Mesendoderm (in vitro differentiated cells): ENCODE measurements at regions not wholly inside any gene's neighbourhood (a gene's known extent, or its start where the extent isn't known, plus 50 kb on each side); places are given as distances from the start of the nearest gene placed in this dataset.

Experiments used
- DNase-seq: peaks from one replicate; pipeline ENCODE4 v3.0.0; 2013
- H2AK5ac ChIP-seq: 2 replicates; pipeline ENCODE4 v1.6.1; 2013; ENCODE audit warnings: low read length, inconsistent platforms
- H2BK120ac ChIP-seq: 2 replicates; pipeline ENCODE4 v1.6.1; 2013; ENCODE audit warnings: low read depth, mild to moderate bottlenecking, low read length, moderate library complexity, mixed read lengths
- H2BK15ac ChIP-seq: replicated peaks from 2 replicates; pipeline ENCODE4 v1.6.1; 2013; ENCODE audit warnings: low read depth, mild to moderate bottlenecking, moderate library complexity
- H2BK5ac ChIP-seq: 2 replicates; pipeline ENCODE4 v1.6.1; 2013; ENCODE audit warnings: low read length, inconsistent platforms
- H3K18ac ChIP-seq: 2 replicates; pipeline ENCODE4 v1.6.1; 2013; ENCODE audit warnings: mild to moderate bottlenecking, low read length, mixed read lengths
- H3K23ac ChIP-seq: one replicate; pipeline ENCODE4 v1.6.1; 2013; ENCODE audit warnings: low read length
- H3K27ac ChIP-seq: 2 replicates; pipeline ENCODE4 v1.5.1; 2013; ENCODE audit warnings: low read depth, mild to moderate bottlenecking, inconsistent platforms, low read length, moderate library complexity
- H3K27me3 ChIP-seq: 2 replicates; pipeline ENCODE4 v1.6.1; 2013; ENCODE audit warnings: low read length, control low read depth, mild to moderate bottlenecking, inconsistent platforms; ENCODE audit not compliant: insufficient read depth, poor library complexity
- H3K36me3 ChIP-seq: 2 replicates; pipeline ENCODE4 v1.6.1; 2013; ENCODE audit warnings: low read length, inconsistent platforms; ENCODE audit not compliant: control insufficient read depth, insufficient read depth
- H3K4ac ChIP-seq: one replicate; pipeline ENCODE4 v1.6.1; 2013; ENCODE audit warnings: low read depth, mild to moderate bottlenecking, low read length, moderate library complexity
- H3K4me1 ChIP-seq: 2 replicates; pipeline ENCODE4 v1.6.1; 2013; ENCODE audit warnings: low read depth, low read length, inconsistent platforms; ENCODE audit not compliant: control insufficient read depth
- H3K4me2 ChIP-seq: 2 replicates; pipeline ENCODE4 v1.6.1; 2013; ENCODE audit warnings: low read length
- H3K4me3 ChIP-seq: 2 replicates; pipeline ENCODE4 v1.5.1; 2013; ENCODE audit warnings: mild to moderate bottlenecking, low read length
- H3K56ac ChIP-seq: one replicate; pipeline ENCODE4 v1.6.1; 2013; ENCODE audit warnings: low read length
- H3K79me1 ChIP-seq: 2 replicates; pipeline ENCODE4 v1.6.1; 2013; ENCODE audit warnings: low read length, inconsistent platforms
- H3K79me2 ChIP-seq: 2 replicates; pipeline ENCODE4 v1.6.1; 2013; ENCODE audit warnings: mild to moderate bottlenecking, low read length; ENCODE audit not compliant: control insufficient read depth, insufficient read depth
- H3K9ac ChIP-seq: 2 replicates; pipeline ENCODE4 v1.6.1; 2013; ENCODE audit warnings: low read length, inconsistent platforms
- H4K5ac ChIP-seq: one replicate; pipeline ENCODE4 v1.6.1; 2013; ENCODE audit warnings: low read length
- H4K8ac ChIP-seq: one replicate; pipeline ENCODE4 v1.6.1; 2013; ENCODE audit warnings: low read depth, mild to moderate bottlenecking, control low read depth, low read length, moderate library complexity
- WGBS: extraction: QIAGEN DNeasy Blood & Tissue Kit; methylation state at CpG from one replicate; pipeline ENCODE4 v1.1.7; 2013; ENCODE audit warnings: low lambda C conversion rate, missing lambda C conversion rate; ENCODE audit not compliant: insufficient coverage; ENCODE audit errors: extremely low coverage; 5-methylcytosine and 5-hydroxymethylcytosine counted together

- no CpG with 5 or more reads among the region's 3 CpGs for WGBS
- Histone ChIP-seq H3K27ac (no peak overlapping the region), H3K23ac (no peak overlapping the region), H3K56ac (no peak overlapping the region), H3K4me2 (no peak overlapping the region), H3K79me1 (no peaks in the 10 kb centered on the region), H3K4me1 (no peaks in the 10 kb centered on the region), H3K18ac (no peak overlapping the region), H3K79me2 (no peaks in the 10 kb centered on the region), H2BK120ac (no peak overlapping the region), H3K9ac (no peak overlapping the region), H3K4me3 (no peak overlapping the region), H3K4ac (no peak overlapping the region), H4K8ac (no peak overlapping the region), H2BK5ac (no peak overlapping the region), H2BK15ac (no peak overlapping the region), H2AK5ac (no peak overlapping the region), H3K27me3 (no peaks in the 10 kb centered on the region), H3K36me3 (no peaks in the 10 kb centered on the region), H4K5ac (no peak overlapping the region)
- no peak for DNase-seq
Measured at GRCh38 chr17:70527364-70527888, 358.1 kb downstream of the KCNJ2 start.

GRCh38 chr17:70533427-70533826 lies 364.1 kb downstream of the KCNJ2 start:
- no peak overlapping the region for H2BK5ac ChIP-seq
- no peak overlapping the region for H3K4me2 ChIP-seq
- WGBS: no CpG with 5 or more reads among the region's 2 CpGs
- no peaks in the 10 kb centered on the region for H3K4me1 ChIP-seq
- H2BK15ac ChIP-seq: no peak overlapping the region
- no peak for DNase-seq
- no peak overlapping the region for H4K5ac ChIP-seq
- no peaks in the 10 kb centered on the region for H3K79me1 ChIP-seq
- H3K36me3 ChIP-seq: no peaks in the 10 kb centered on the region
- no peaks in the 10 kb centered on the region for H3K79me2 ChIP-seq
- H2BK120ac ChIP-seq: no peak overlapping the region
- no peak overlapping the region for H3K27ac ChIP-seq
- no peak overlapping the region for H3K23ac ChIP-seq
- no peak overlapping the region for H4K8ac ChIP-seq
- H3K18ac ChIP-seq: no peak overlapping the region
- H2AK5ac ChIP-seq: no peak overlapping the region
- no peak overlapping the region for H3K4ac ChIP-seq
- H3K4me3 ChIP-seq: no peak overlapping the region
- H3K9ac ChIP-seq: no peak overlapping the region
- no peaks in the 10 kb centered on the region for H3K27me3 ChIP-seq
- no peak overlapping the region for H3K56ac ChIP-seq

- no peak overlapping the region for H3K56ac ChIP-seq
- H2BK15ac ChIP-seq: no peak overlapping the region
- H3K23ac ChIP-seq: no peak overlapping the region
- H3K27ac ChIP-seq: no peak overlapping the region
- no peaks in the 10 kb centered on the region for H3K27me3 ChIP-seq
- H3K36me3 ChIP-seq: no peaks in the 10 kb centered on the region
- H4K8ac ChIP-seq: no peak overlapping the region
- no peak for DNase-seq
- no peaks in the 10 kb centered on the region for H3K79me1 ChIP-seq
- no peaks in the 10 kb centered on the region for H3K79me2 ChIP-seq
- no peak overlapping the region for H3K4ac ChIP-seq
- no peak overlapping the region for H2AK5ac ChIP-seq
- no peak overlapping the region for H2BK5ac ChIP-seq
- no CpG with 5 or more reads among the region's 1 CpG for WGBS
- H2BK120ac ChIP-seq: no peak overlapping the region
- no peak overlapping the region for H3K18ac ChIP-seq
- H3K4me3 ChIP-seq: no peak overlapping the region
- H3K9ac ChIP-seq: no peak overlapping the region
- no peak overlapping the region for H3K4me2 ChIP-seq
- no peaks in the 10 kb centered on the region for H3K4me1 ChIP-seq
- no peak overlapping the region for H4K5ac ChIP-seq
Measured at GRCh38 chr17:70535986-70536385, 366.7 kb downstream of the KCNJ2 start.

- Histone ChIP-seq H2AK5ac (no peak overlapping the region), H3K4me3 (no peak overlapping the region), H3K4ac (no peak overlapping the region), H3K27ac (no peak overlapping the region), H2BK15ac (no peak overlapping the region), H3K27me3 (no peaks in the 10 kb centered on the region), H4K5ac (no peak overlapping the region), H3K79me1 (no peaks in the 10 kb centered on the region), H3K36me3 (no peaks in the 10 kb centered on the region), H3K56ac (no peak overlapping the region), H3K9ac (no peak overlapping the region), H2BK5ac (no peak overlapping the region), H3K18ac (no peak overlapping the region), H2BK120ac (no peak overlapping the region), H3K79me2 (no peaks in the 10 kb centered on the region), H3K23ac (no peak overlapping the region), H4K8ac (no peak overlapping the region), H3K4me2 (no peak overlapping the region), H3K4me1 (no peaks in the 10 kb centered on the region)
- DNase-seq: peak; percentile 55
- no CpG with 5 or more reads among the region's 7 CpGs for WGBS
Measured at GRCh38 chr17:70539132-70539924, 370.0 kb downstream of the KCNJ2 start.

GRCh38 chr17:70542876-70543275 lies 373.5 kb downstream of the KCNJ2 start:
- H4K5ac ChIP-seq: no peak overlapping the region
- H3K79me1 ChIP-seq: no peaks in the 10 kb centered on the region
- no peak overlapping the region for H3K4ac ChIP-seq
- H3K27me3 ChIP-seq: no peaks in the 10 kb centered on the region
- no peak for DNase-seq
- H2BK15ac ChIP-seq: no peak overlapping the region
- no peak overlapping the region for H2AK5ac ChIP-seq
- H3K56ac ChIP-seq: no peak overlapping the region
- H3K4me1 ChIP-seq: no peaks in the 10 kb centered on the region
- no peak overlapping the region for H2BK120ac ChIP-seq
- H3K4me2 ChIP-seq: no peak overlapping the region
- H2BK5ac ChIP-seq: no peak overlapping the region
- H3K18ac ChIP-seq: no peak overlapping the region
- no peaks in the 10 kb centered on the region for H3K79me2 ChIP-seq
- no peak overlapping the region for H4K8ac ChIP-seq
- WGBS: no CpG with 5 or more reads among the region's 4 CpGs
- H3K23ac ChIP-seq: no peak overlapping the region
- H3K4me3 ChIP-seq: no peak overlapping the region
- H3K36me3 ChIP-seq: no peaks in the 10 kb centered on the region
- no peak overlapping the region for H3K9ac ChIP-seq
- H3K27ac ChIP-seq: no peak overlapping the region

- Histone ChIP-seq H3K4me1 (no peaks in the 10 kb centered on the region), H3K4me2 (no peak overlapping the region), H3K23ac (no peak overlapping the region), H3K18ac (no peak overlapping the region), H3K27ac (no peak overlapping the region), H2BK120ac (no peak overlapping the region), H3K79me1 (no peaks in the 10 kb centered on the region), H3K4me3 (no peak overlapping the region), H3K56ac (no peak overlapping the region), H3K4ac (no peak overlapping the region), H3K27me3 (no peaks in the 10 kb centered on the region), H4K5ac (no peak overlapping the region), H4K8ac (no peak overlapping the region), H2AK5ac (no peak overlapping the region), H3K79me2 (no peaks in the 10 kb centered on the region), H2BK15ac (no peak overlapping the region), H3K36me3 (no peaks in the 10 kb centered on the region), H2BK5ac (no peak overlapping the region), H3K9ac (no peak overlapping the region)
- no CpG with 5 or more reads among the region's 1 CpG for WGBS
- DNase-seq: no peak
Measured at GRCh38 chr17:70544317-70544716, 375.0 kb downstream of the KCNJ2 start.
